ENCODE measurements at regions not wholly inside any gene's neighbourhood (a gene's known extent, or its start where the extent isn't known, plus 50 kb on each side); places are given as distances from the start of the nearest gene placed in this dataset.

- Mint-ChIP-seq H3K36me3 (ENCODE audit: low read depth) (no peaks in the 10 kb centered on the region), H3K9me3 (ENCODE audit: low read depth) (peaks cover 3% of the 10 kb centered on the region), H3K4me3 (no peak overlapping the region), H3K27ac (no peak overlapping the region), H3K27me3 (peaks cover 27% of the 10 kb centered on the region), H3K4me1 (peaks cover 10% of the 10 kb centered on the region)
- ATAC-seq, result no peak
- intact Hi-C loops (cut with DNase I, micrococcal nuclease), result no loop called here
- DNase-seq, result no peak
- POLR2A ChIA-PET, result no interaction called here
- CTCF ChIA-PET, result no interaction called here
Observed at GRCh38 chr13:100880166-100880565, 205.6 kb upstream of the TMTC4 start.

- H3K9me3 Mint-ChIP-seq (ENCODE audit: low read depth), result peaks cover 3% of the 10 kb centered on the region
- peaks cover 12% of the 10 kb centered on the region for H3K4me1 Mint-ChIP-seq
- ATAC-seq (no peak), DNase-seq (no peak)
- ChIA-PET CTCF (no interaction called here), POLR2A (no interaction called here)
- intact Hi-C loops (cut with DNase I, micrococcal nuclease), result loop anchor here in 1 of 2 experiments (10.0 kb wide), 1 partner anchor 746 kb away; no protein-coding TSS in a partner anchor
- no peak overlapping the region for H3K4me3 Mint-ChIP-seq
- no peaks in the 10 kb centered on the region for H3K36me3 Mint-ChIP-seq (ENCODE audit: low read depth)
- peaks cover 32% of the 10 kb centered on the region for H3K27me3 Mint-ChIP-seq
- no peak overlapping the region for H3K27ac Mint-ChIP-seq
Observed at GRCh38 chr13:100879255-100879654, 204.7 kb upstream of the TMTC4 start.

- intact Hi-C loops (cut with DNase I, micrococcal nuclease), result loop anchor here in 1 of 2 experiments (10.0 kb wide), 1 partner anchor 749 kb away; no protein-coding TSS in a partner anchor
- Mint-ChIP-seq H3K4me1 (peaks cover 12% of the 10 kb centered on the region), H3K9me3 (ENCODE audit: low read depth) (peaks cover 3% of the 10 kb centered on the region), H3K27me3 (peaks cover 42% of the 10 kb centered on the region), H3K4me3 (no peak overlapping the region), H3K27ac (no peak overlapping the region), H3K36me3 (ENCODE audit: low read depth) (no peaks in the 10 kb centered on the region)
- DNase-seq (no peak), ATAC-seq (no peak)
- ChIA-PET POLR2A (no interaction called here), CTCF (no interaction called here)
Observed at GRCh38 chr13:100876044-100876403, 201.4 kb upstream of the TMTC4 start.

GRCh38 chr13:100875392-100876043, 200.9 kb upstream of the TMTC4 start:
- DNase-seq, result peak; percentile 17
- peak; percentile 91 for ATAC-seq
- peaks cover 12% of the 10 kb centered on the region for H3K4me1 Mint-ChIP-seq
- intact Hi-C loops (cut with DNase I, micrococcal nuclease), result loop anchor here in 1 of 2 experiments (10.0 kb wide), 1 partner anchor 749 kb away; no protein-coding TSS in a partner anchor
- ChIA-PET POLR2A (no interaction called here), CTCF (no interaction called here)
- peaks cover 3% of the 10 kb centered on the region for H3K9me3 Mint-ChIP-seq (ENCODE audit: low read depth)
- H3K36me3 Mint-ChIP-seq (ENCODE audit: low read depth), result no peaks in the 10 kb centered on the region
- no peak overlapping the region for H3K27ac Mint-ChIP-seq
- H3K4me3 Mint-ChIP-seq, result no peak overlapping the region
- H3K27me3 Mint-ChIP-seq, result peaks cover 41% of the 10 kb centered on the region

- DNase-seq, result no peak
- no peaks in the 10 kb centered on the region for H3K36me3 Mint-ChIP-seq (ENCODE audit: low read depth)
- POLR2A ChIA-PET, result no interaction called here
- CTCF ChIA-PET, result no interaction called here
- peaks cover 12% of the 10 kb centered on the region for H3K4me1 Mint-ChIP-seq
- H3K4me3 Mint-ChIP-seq, result no peak overlapping the region
- no peak overlapping the region for H3K27ac Mint-ChIP-seq
- no peak for ATAC-seq
- H3K9me3 Mint-ChIP-seq (ENCODE audit: low read depth), result peaks cover 3% of the 10 kb centered on the region
- H3K27me3 Mint-ChIP-seq, result peaks cover 34% of the 10 kb centered on the region
- intact Hi-C loops (cut with DNase I, micrococcal nuclease), result loop anchor here in 1 of 2 experiments (10.0 kb wide), 1 partner anchor 752 kb away; no protein-coding TSS in a partner anchor
Observed at GRCh38 chr13:100872761-100873160, 198.2 kb upstream of the TMTC4 start.

- H3K27ac Mint-ChIP-seq, result no peak overlapping the region
- intact Hi-C loops (cut with DNase I, micrococcal nuclease), result loop anchor here in 1 of 2 experiments (10.0 kb wide), 1 partner anchor 754 kb away; no protein-coding TSS in a partner anchor
- H3K27me3 Mint-ChIP-seq, result peaks cover 27% of the 10 kb centered on the region
- peaks cover 7% of the 10 kb centered on the region for H3K4me1 Mint-ChIP-seq
- H3K9me3 Mint-ChIP-seq (ENCODE audit: low read depth), result peaks cover 8% of the 10 kb centered on the region
- ChIA-PET POLR2A (no interaction called here), CTCF (no interaction called here)
- DNase-seq (no peak), ATAC-seq (no peak)
- H3K36me3 Mint-ChIP-seq (ENCODE audit: low read depth), result peaks cover 2% of the 10 kb centered on the region
- H3K4me3 Mint-ChIP-seq, result no peak overlapping the region
Observed at GRCh38 chr13:100870898-100871297, 196.3 kb upstream of the TMTC4 start.

- no peaks in the 10 kb centered on the region for H3K27me3 Mint-ChIP-seq
- no peak overlapping the region for H3K4me3 Mint-ChIP-seq
- no peak overlapping the region for H3K27ac Mint-ChIP-seq
- intact Hi-C loops (cut with DNase I, micrococcal nuclease), result no loop called here
- ChIA-PET CTCF (no interaction called here), POLR2A (no interaction called here)
- H3K36me3 Mint-ChIP-seq (ENCODE audit: low read depth), result no peaks in the 10 kb centered on the region
- H3K4me1 Mint-ChIP-seq, result no peaks in the 10 kb centered on the region
- peaks cover 4% of the 10 kb centered on the region for H3K9me3 Mint-ChIP-seq (ENCODE audit: low read depth)
- ATAC-seq (no peak), DNase-seq (no peak)
Observed at GRCh38 chr13:100860866-100861265, 186.3 kb upstream of the TMTC4 start.

GRCh38 chr13:100859861-100860260, 185.3 kb upstream of the TMTC4 start:
- ATAC-seq, result no peak
- ChIA-PET CTCF (no interaction called here), POLR2A (no interaction called here)
- Mint-ChIP-seq H3K4me1 (no peaks in the 10 kb centered on the region), H3K9me3 (ENCODE audit: low read depth) (no peaks in the 10 kb centered on the region), H3K4me3 (no peak overlapping the region), H3K27me3 (no peaks in the 10 kb centered on the region), H3K27ac (no peak overlapping the region), H3K36me3 (ENCODE audit: low read depth) (no peaks in the 10 kb centered on the region)
- intact Hi-C loops (cut with DNase I, micrococcal nuclease), result no loop called here
- DNase-seq, result no peak

- intact Hi-C loops (cut with DNase I, micrococcal nuclease), result no loop called here
- H3K9me3 Mint-ChIP-seq (ENCODE audit: low read depth), result no peaks in the 10 kb centered on the region
Observed at GRCh38 chr13:100855151-100855550, 180.6 kb upstream of the TMTC4 start.

GRCh38 chr13:100854006-100854405, 179.4 kb upstream of the TMTC4 start:
- intact Hi-C loops (cut with DNase I, micrococcal nuclease), result no loop called here
- no peaks in the 10 kb centered on the region for H3K36me3 Mint-ChIP-seq (ENCODE audit: low read depth)
- CTCF ChIA-PET, result no interaction called here

More at GRCh38 chr13:100855151-100855550, 180.6 kb upstream of the TMTC4 start:
- H3K4me1 Mint-ChIP-seq, result no peaks in the 10 kb centered on the region
- DNase-seq (no peak), ATAC-seq (no peak)
- no peak overlapping the region for H3K27ac Mint-ChIP-seq
- ChIA-PET CTCF (no interaction called here), POLR2A (no interaction called here)
- H3K27me3 Mint-ChIP-seq, result no peaks in the 10 kb centered on the region
- no peaks in the 10 kb centered on the region for H3K36me3 Mint-ChIP-seq (ENCODE audit: low read depth)
- H3K4me3 Mint-ChIP-seq, result no peak overlapping the region

GRCh38 chr13:100853434-100853833, 178.8 kb upstream of the TMTC4 start:
- Mint-ChIP-seq H3K27me3 (no peaks in the 10 kb centered on the region), H3K4me1 (no peaks in the 10 kb centered on the region), H3K4me3 (no peak overlapping the region), H3K27ac (no peak overlapping the region), H3K36me3 (ENCODE audit: low read depth) (no peaks in the 10 kb centered on the region), H3K9me3 (ENCODE audit: low read depth) (no peaks in the 10 kb centered on the region)
- POLR2A ChIA-PET, result no interaction called here
- intact Hi-C loops (cut with DNase I, micrococcal nuclease), result no loop called here
- CTCF ChIA-PET, result no interaction called here
- DNase-seq (no peak), ATAC-seq (no peak)

More at GRCh38 chr13:100854006-100854405, 179.4 kb upstream of the TMTC4 start:
- no peaks in the 10 kb centered on the region for H3K9me3 Mint-ChIP-seq (ENCODE audit: low read depth)
- ATAC-seq, result no peak
- no peaks in the 10 kb centered on the region for H3K27me3 Mint-ChIP-seq
- DNase-seq, result no peak
- no peak overlapping the region for H3K27ac Mint-ChIP-seq
- POLR2A ChIA-PET, result no interaction called here
- H3K4me3 Mint-ChIP-seq, result no peak overlapping the region
- no peaks in the 10 kb centered on the region for H3K4me1 Mint-ChIP-seq

- ChIA-PET POLR2A (no interaction called here), CTCF (interaction anchor here (0.6 kb wide), 1 partner anchor 252 kb away, joined by 3 read pairs; no protein-coding TSS in a partner anchor)
- ATAC-seq (no peak), DNase-seq (no peak)
- no peak overlapping the region for H3K4me3 Mint-ChIP-seq
- no peaks in the 10 kb centered on the region for H3K36me3 Mint-ChIP-seq (ENCODE audit: low read depth)
- no peaks in the 10 kb centered on the region for H3K27me3 Mint-ChIP-seq
- no peaks in the 10 kb centered on the region for H3K9me3 Mint-ChIP-seq (ENCODE audit: low read depth)
- H3K4me1 Mint-ChIP-seq, result no peaks in the 10 kb centered on the region
- intact Hi-C loops (cut with DNase I, micrococcal nuclease), result no loop called here
- H3K27ac Mint-ChIP-seq, result no peak overlapping the region
Observed at GRCh38 chr13:100852146-100852545, 177.6 kb upstream of the TMTC4 start.
